ENCODE measurements at regions not wholly inside any gene's neighbourhood (a gene's known extent, or its start where the extent isn't known, plus 50 kb on each side); places are given as distances from the start of the nearest gene placed in this dataset.
"Not testable (repeated sequence)": the region's sequence is repeated elsewhere in the genome, so short reads cannot be mapped to it uniquely, and the experiment has no call there.

DNA sequence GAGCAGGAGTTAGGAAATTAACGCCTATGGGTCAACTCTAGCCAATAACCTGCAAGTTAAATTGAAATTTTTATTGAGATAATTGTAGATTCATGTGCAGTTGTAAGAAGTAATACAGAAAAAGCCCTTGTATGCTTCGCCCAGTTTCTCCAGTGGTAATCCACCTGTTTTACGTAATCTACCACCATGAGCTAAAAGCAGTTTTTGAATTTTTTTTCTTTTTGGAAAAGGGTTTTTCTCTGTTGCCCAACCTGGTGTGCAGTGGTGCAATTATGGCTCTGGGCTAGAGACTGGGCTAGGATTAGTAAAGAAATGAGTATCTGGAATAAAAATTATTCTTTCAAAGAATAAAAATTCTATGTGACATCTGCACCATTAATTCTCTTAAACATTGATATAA lies 116.2 kb downstream of the ZFP64 start:
- no peak overlapping the region for H3K27ac Mint-ChIP-seq
- H3K9me3 Mint-ChIP-seq = no peaks in the 10 kb centered on the region
- no peak for DNase-seq
- no peaks in the 10 kb centered on the region for H3K27me3 Mint-ChIP-seq (ENCODE audit: low read depth in 3 of 3)
- no peak overlapping the region for H3K4me3 Mint-ChIP-seq
- peaks cover 7 to 8% of the 10 kb centered on the region in 2 donors for H3K4me1 Mint-ChIP-seq
- peaks cover 0 to 3% (median 0%) of the 10 kb centered on the region in 3 donors for H3K36me3 Mint-ChIP-seq

DNA sequence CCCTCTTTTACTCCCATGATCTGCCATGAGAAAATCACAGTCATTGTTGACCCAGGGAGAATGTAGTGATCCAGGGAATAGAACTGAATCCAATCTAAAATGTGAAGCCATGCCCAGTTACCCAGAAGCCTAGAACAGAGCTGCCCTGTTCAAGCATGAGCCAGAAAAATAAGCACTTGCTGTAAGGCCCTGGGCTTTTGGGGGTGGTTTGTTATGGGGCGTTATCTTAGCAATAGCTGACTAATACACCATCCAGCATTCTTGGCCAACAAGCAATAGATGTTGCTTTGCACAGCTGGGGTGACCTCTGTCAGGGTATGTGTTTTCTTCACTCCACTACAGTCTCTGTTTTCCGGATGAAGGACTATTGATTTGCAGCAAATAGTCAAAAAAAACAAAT lies 120.4 kb downstream of the ZFP64 start:
- Mint-ChIP-seq H3K27me3 (ENCODE audit: low read depth in 3 of 3) (no peaks in the 10 kb centered on the region), H3K27ac (no peak overlapping the region), H3K9me3 (no peaks in the 10 kb centered on the region), H3K36me3 (peaks cover 0 to 7% (median 0%) of the 10 kb centered on the region in 3 donors), H3K4me3 (no peak overlapping the region), H3K4me1 (no peaks in the 10 kb centered on the region)
- no peak for DNase-seq

DNA sequence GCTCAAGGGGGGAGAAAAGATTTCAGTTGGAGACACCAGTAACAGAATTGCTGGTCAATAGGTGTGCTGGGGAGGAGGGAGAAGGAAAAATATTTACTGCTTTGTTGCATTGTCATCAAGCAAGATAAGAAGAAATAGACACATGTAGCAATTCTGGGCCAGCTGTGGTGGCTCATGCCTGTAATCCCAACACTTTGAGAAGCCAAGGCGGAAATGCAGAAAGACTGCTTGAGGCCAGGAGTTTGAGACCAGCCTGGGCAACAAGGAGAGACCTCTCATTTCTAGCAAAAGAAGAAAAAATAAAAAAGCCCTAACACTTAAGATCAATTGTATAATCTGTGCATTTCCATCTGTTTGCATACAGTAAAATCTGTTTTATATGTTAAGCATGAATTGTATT lies 126.6 kb downstream of the ZFP64 start:
- Mint-ChIP-seq H3K36me3 (peaks cover 0 to 4% (median 4%) of the 10 kb centered on the region in 3 donors), H3K27me3 (ENCODE audit: low read depth in 3 of 3) (peaks cover 0 to 2% (median 0%) of the 10 kb centered on the region in 3 donors), H3K27ac (no peak overlapping the region), H3K4me1 (peaks cover 9 to 10% of the 10 kb centered on the region in 2 donors), H3K9me3 (no peaks in the 10 kb centered on the region), H3K4me3 (no peak overlapping the region)
- DNase-seq = no peak

DNA sequence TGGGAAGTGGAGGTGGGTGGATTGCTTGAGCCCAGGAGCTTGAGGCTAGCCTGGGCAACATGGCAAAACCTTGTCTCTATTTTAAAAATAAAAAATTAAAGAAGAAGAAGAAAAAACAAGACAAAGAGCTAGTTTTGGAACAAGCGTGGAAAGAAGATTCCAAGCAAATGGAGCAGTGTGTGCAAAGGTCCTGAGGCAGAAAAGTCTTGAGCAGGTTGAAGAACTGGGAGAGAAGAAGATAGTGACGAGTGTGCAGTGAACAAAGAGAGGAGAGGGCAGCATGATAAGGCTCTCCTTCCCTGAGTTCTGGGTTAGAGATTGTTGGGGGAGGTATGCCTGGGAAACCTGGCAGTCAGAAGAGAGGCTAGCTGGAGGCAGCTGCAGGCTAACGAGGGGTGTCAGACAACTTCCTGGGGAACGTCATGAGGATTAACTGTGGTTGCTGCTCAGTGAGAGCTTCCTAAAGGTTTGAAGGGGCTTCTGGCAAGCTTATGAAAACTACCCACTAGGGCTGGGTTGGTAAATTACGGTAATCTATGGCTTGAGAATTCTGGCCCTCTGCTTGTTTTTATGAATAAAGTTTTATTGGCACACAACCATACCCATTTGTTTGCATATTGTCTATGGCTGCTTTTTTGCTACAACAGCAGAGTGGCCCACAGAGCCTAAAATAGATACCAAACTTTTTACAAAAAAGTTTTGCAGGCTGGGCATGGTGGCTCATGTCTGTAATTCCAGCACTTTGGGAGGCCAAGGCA lies 128.9 kb downstream of the ZFP64 start:
- H3K27me3 Mint-ChIP-seq (ENCODE audit: low read depth in 3 of 3) = peaks cover 0 to 2% (median 0%) of the 10 kb centered on the region in 3 donors
- DNase-seq = no peak
- peak overlapping the region in 1 of 6 donors; percentile 1 for H3K27ac Mint-ChIP-seq
- H3K36me3 Mint-ChIP-seq = peaks cover 0 to 4% (median 0%) of the 10 kb centered on the region in 3 donors
- H3K4me3 Mint-ChIP-seq = no peak overlapping the region
- H3K4me1 Mint-ChIP-seq = peaks cover 9 to 15% of the 10 kb centered on the region in 2 donors
- H3K9me3 Mint-ChIP-seq = peaks cover 0 to 4% (median 0%) of the 10 kb centered on the region in 6 donors

DNA sequence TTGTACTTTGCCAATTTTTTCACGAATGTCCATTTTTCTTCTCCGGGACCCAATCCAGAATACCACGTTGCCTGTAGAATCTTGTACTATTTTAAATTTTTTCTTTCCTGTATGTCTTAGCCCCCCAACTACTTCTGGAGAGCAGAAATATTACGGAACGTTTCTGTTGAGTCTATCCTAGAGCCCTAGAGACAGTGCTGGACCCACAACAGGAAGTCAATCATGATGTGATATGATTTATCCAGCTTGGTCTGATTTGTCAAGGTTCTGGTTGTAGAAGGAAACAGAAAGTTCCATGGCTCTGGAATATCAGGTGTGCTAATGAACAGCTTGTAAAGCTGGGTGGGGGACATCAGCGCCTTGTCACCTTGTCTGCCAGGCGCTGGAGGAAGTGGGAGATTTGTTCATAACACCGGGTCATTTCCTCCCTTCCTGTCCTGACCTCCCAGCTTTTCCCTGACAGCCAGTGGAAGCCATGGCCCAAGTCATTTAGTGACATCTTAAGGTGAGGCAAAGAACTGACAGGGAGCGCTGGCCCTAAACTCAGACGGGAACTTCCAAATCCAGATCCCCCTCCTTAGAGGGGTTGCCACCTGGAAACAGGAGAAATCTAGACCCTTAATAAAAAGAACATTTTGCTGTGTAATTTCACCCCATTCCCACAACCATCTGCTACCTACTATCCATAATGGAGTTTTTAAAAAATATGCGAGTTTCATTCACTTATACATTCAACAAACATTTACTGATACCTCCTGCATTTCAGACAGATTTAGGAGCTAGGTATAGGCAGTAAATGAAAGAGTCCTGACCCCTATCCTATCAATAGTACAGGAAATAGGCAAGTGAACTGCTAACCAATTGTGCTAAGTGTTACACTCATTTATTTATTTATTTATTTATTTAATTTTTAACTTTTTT lies 130.5 kb downstream of the ZFP64 start:
- Mint-ChIP-seq H3K36me3 (peaks cover 8 to 13% (median 10%) of the 10 kb centered on the region in 3 donors), H3K27me3 (ENCODE audit: low read depth in 3 of 3) (peaks cover 0 to 2% (median 0%) of the 10 kb centered on the region in 3 donors), H3K27ac (no peak overlapping the region), H3K4me1 (peaks cover 9 to 15% of the 10 kb centered on the region in 2 donors), H3K4me3 (no peak overlapping the region), H3K9me3 (peaks cover 10 to 12% (median 11%) of the 10 kb centered on the region in 6 donors)
- no peak for DNase-seq

DNA sequence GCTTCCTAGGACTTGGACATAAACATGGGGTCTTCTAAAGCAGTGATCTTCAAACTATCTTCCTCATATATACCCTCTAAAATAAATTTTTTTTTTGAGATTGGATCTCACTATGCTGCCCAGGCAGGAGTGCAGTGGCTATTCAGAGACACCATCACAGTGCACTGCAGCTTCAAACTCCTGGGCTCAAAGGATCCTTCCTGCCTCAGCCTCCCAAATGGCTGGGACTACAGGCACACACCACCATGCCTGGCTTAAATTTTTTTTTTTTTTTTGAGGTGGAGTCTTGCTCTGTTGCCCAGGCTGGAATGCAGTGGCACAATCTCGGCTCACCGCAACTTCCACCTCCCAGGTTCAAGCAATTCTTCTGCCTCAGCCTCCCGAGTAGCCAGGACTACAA lies 134.4 kb downstream of the ZFP64 start:
- peaks cover 13 to 17% (median 15%) of the 10 kb centered on the region in 6 donors for H3K9me3 Mint-ChIP-seq
- DNase-seq; H3K4me3 Mint-ChIP-seq; H3K27me3 Mint-ChIP-seq (ENCODE audit: low read depth in 3 of 3); H3K27ac Mint-ChIP-seq: not testable (repeated sequence)
- H3K4me1 Mint-ChIP-seq = peaks cover 26 to 32% of the 10 kb centered on the region in 2 donors
- H3K36me3 Mint-ChIP-seq = peaks cover 8 to 14% (median 9%) of the 10 kb centered on the region in 3 donors

DNA sequence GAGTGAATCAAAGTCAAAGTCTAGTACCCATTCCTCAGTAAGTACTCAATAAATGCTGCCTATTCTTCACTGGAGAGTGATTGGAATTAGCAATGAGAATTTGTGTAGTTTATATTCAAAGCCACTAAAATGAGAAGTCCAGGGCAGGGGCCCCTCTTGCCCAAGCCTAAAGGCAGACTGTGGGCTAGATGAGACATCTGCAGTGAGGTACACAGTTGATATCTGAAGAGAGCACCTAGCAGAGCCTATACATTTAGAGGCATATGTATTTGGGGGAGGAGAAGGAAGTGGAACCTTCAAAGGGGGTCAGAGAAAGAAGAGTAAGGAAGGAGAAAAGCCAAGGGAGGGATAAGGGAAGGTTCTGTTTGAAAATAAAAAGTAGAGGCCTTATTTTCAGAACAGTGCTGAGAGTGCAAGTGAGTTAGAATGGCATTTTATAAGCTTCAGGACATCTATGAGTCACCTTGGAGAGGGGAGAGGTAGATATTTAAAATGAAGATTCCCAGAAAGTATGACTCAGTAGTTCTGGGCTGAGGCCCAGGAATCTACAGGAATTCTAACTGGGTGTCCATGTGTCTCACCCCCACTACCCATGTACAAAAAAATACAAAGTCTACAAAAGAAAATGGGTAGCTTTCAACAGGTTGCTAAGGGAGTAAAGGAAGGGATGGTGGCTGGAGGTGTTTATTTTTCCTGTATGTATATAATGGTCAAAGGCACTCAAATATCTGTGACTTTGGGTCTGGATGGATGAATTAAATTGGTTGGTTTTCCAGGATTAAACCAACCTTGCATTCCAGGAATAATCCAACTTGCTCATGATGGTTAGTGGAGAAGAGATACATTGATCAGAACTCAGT lies 135.1 kb downstream of the ZFP64 start:
- Mint-ChIP-seq H3K36me3 (peaks cover 8 to 14% (median 9%) of the 10 kb centered on the region in 3 donors), H3K27ac (peak overlapping the region in 1 of 6 donors; percentile 1), H3K4me1 (peaks cover 26 to 32% of the 10 kb centered on the region in 2 donors), H3K9me3 (peaks cover 13 to 17% (median 15%) of the 10 kb centered on the region in 6 donors), H3K4me3 (no peak overlapping the region), H3K27me3 (ENCODE audit: low read depth in 3 of 3) (peaks cover 0 to 2% (median 0%) of the 10 kb centered on the region in 3 donors)
- no peak for DNase-seq

DNA sequence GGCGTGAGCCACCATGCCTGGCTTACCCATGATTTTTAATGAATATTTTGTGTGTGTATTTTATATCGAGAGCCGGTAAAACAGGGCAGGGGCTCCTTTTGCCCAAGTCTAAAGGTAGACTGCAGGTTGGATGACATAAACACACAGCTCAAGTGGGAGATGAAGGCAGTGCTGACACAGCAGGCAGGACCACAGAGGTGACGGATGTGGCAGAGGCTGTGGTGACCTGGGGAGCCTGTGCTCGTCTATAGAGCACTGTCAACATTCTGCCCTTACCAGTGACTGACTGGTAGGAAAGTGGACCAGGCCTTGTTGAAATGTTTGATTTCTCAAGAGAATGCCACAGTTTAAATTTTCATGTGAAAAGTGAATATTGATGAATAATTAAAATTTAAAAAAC lies 137.5 kb downstream of the ZFP64 start:
- peaks cover 20 to 25% of the 10 kb centered on the region in 2 donors for H3K4me1 Mint-ChIP-seq
- H3K27ac Mint-ChIP-seq = peak overlapping the region; percentile 39 to 89 (median 70)
- H3K4me3 Mint-ChIP-seq = peak overlapping the region; percentile 24 to 57 (median 34)

DNA sequence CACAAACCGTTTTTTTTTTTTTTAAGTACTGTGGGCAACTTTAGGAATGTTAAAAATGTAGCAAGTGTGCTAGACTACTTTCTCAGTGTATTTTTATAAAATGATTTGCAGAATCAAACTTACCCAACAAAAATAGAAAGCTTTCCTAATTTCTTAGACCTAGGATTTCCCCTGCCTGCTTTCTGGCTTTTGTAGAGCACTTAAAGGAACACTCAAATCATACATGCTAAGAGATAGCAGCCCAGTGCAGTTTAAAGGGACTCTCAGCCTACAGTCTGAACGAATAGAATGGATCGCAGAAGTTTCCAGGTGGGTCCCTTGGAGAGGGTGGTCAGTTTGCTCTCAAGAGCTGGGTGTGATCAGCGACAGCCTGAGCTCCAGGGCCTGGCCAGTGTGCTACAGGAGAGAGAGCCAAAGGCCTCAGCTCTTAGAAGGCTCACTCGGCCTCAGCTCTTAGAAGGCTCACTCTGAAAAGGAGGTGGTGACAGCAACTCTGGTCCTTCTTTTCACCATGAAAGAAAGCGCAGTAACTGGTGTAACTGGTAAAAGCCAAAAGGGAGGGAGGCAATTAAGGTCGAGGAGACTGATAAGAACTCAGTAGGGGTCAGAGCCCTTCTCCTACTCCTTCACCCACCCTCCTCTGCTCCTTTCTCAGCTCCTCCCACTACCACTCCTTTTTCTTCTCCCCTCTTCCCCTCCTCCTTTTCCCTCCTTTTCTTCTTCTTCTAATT lies 142.4 kb downstream of the ZFP64 start:
- DNase-seq = no peak
- Mint-ChIP-seq H3K36me3 (no peaks in the 10 kb centered on the region), H3K4me3 (peak overlapping the region in 4 of 5 donors; percentile 18 to 79 (median 76)), H3K9me3 (no peaks in the 10 kb centered on the region), H3K27me3 (ENCODE audit: low read depth in 3 of 3) (peaks cover 2 to 11% (median 4%) of the 10 kb centered on the region in 3 donors), H3K27ac (peak overlapping the region; percentile 34 to 93 (median 85)), H3K4me1 (peaks cover 37 to 38% of the 10 kb centered on the region in 2 donors)

More for the DNA sequence above, 137.5 kb downstream of the ZFP64 start:
- DNase-seq = peak; percentile 55 to 68 (median 68)
- peaks cover 0 to 2% (median 0%) of the 10 kb centered on the region in 3 donors for H3K27me3 Mint-ChIP-seq (ENCODE audit: low read depth in 3 of 3)
- H3K36me3 Mint-ChIP-seq = peaks cover 8 to 14% (median 9%) of the 10 kb centered on the region in 3 donors
- H3K9me3 Mint-ChIP-seq = peaks cover 13 to 17% (median 15%) of the 10 kb centered on the region in 6 donors

DNA sequence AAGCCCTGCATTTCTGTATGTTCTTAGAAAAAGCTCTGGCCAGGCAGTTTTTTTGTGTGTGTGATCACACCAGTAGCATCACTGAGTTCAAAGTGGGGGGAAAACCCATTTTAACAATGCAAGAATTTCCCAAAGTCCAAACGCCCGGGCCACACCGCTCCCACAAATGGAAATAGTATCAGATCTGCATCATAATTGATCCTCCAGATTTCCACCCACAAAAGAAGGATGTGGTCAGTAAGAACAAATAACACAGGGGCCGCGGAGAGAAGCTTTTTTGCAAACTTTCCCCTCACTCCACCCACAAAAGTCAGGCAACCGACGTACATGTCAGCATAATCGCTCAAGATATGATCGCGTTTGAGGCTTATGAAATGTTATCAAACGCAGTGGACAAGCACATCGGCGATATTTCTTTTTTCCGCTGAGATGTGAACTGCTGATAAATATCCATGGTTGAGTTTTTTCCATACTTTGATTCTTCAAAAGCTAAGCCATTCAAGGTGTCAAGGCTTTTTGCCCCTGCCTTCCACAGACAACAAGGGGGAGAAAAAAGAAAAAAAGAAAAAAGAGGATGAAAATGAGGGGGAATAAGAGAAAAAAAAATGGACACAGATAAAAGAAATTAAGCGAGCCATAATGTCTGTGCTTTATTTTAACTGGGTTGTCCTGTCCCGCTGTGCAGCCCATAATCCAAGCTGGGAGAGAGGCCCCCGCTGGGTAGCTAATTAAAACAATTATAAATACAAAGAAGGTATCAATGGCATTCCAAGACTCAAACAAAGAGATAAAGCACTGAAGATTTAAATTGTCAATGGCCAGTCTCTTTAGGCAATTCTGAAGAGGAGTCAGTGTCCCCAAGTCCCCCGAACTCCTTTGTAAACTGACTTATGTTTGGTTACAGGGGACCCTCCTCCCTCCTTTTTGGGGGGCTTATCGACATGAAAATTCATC lies 143.5 kb downstream of the ZFP64 start:
- Mint-ChIP-seq H3K4me3 (peak overlapping the region; percentile 60 to 79 (median 74)), H3K36me3 (no peaks in the 10 kb centered on the region), H3K9me3 (no peaks in the 10 kb centered on the region), H3K4me1 (peaks cover 28 to 29% of the 10 kb centered on the region in 2 donors), H3K27me3 (ENCODE audit: low read depth in 3 of 3) (peaks cover 2 to 10% (median 4%) of the 10 kb centered on the region in 3 donors), H3K27ac (peak overlapping the region; percentile 70 to 93 (median 90))
- DNase-seq = peak; percentile 78 to 85 (median 82)

DNA sequence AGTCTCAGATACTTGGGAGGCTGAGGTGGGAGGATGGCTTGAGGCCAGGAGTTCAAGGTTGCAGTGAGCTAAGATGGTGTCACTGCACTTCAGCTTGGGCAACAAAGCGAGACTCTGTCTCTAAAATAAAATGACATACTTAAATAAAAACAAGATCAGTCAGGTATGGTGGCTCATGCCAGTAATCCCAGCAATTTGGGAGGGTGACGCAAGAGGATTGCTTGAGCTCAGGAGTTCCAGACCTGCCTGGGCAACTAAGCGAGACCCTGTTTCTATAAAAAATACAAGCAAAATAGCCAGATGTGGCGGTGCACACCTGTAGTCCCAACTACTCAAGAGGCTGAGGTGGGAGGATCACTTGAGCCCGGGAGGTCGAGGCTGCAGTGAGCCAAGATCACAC lies 149.6 kb downstream of the ZFP64 start:
- Mint-ChIP-seq H3K4me1 (peaks cover 4 to 5% of the 10 kb centered on the region in 2 donors), H3K9me3 (no peaks in the 10 kb centered on the region)

More for the DNA sequence above, 149.6 kb downstream of the ZFP64 start:
- Mint-ChIP-seq H3K27me3 (ENCODE audit: low read depth in 3 of 3) (peaks cover 0 to 2% (median 0%) of the 10 kb centered on the region in 3 donors), H3K4me3 (no peak overlapping the region), H3K27ac (no peak overlapping the region), H3K36me3 (peaks cover 0 to 4% (median 0%) of the 10 kb centered on the region in 3 donors)
- no peak for DNase-seq

Measured in immature natural killer cell (primary cell).